Smooth muscle cell of the brain vasculature (primary cell): ENCODE measurements at regions not wholly inside any gene's neighbourhood (a gene's known extent, or its start where the extent isn't known, plus 50 kb on each side); places are given as distances from the start of the nearest gene placed in this dataset.

ENCODE experiments used
- DNase-seq: peaks from one replicate; pipeline ENCODE4 v3.0.0-alpha.2; 2012; ENCODE audit warnings: low read depth, low spot score

GRCh38 chr10:58932577-58933314, 243.7 kb upstream of the PHYHIPL start:
- DNase-seq: no peak

DNA sequence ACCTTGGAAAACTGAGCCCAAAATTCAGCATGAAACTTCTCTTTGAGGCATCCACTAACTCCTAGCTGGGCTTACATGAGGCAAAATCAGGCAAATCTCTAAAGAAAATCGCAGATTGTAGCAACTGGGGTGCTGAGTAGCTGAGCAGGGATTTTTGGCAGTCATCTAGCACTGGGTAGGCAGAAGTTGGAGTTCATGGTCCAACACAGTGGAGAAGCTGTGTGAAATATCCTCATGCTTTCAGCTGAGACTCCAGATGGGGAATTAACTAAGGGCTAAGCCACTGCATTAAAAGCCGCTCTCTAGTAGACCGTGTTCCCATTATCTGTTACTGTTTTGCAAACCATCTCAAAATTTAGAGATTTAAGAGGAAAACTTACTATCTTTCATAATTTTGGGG, 240.1 kb upstream of the PHYHIPL start:
- no peak for DNase-seq

DNA sequence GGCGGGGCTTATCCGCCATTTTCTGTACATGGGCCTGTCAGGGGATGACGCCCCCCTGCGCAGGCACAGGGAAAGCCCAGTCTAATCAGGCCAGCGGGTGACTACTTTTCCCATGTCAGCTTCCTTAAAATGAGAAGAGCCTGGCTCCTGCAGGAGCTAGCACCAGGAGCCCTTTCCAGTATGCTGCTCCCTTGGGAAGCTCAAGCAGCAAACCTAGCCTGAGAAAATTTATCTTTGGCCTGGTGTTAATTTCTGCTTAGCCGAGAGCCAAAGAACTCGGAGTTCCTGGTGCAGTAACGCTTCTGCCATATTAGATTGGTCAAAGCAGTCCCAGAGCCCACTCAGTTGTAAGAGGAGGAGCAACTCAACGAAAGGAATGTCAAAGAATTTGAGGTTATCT, 239.0 kb upstream of the PHYHIPL start:
- DNase-seq: no peak

DNA sequence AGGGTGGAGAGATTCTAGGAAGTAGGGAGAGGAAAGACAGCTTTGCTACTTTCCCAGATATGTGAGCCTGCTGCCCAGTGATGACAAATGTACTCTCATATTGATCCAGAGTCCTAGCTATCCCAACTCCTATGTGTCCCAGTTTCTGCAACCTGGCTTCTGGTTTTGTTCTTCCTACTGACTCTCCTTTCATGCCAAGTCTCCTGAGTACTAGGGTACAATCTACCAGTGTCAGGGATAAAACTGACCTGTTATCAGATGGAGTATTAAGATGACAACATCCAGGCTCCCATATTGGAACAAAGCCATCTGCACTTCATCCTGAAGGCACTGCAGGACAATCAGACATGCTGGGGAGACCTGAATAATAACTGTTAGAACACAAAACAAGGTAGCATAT, 233.7 kb upstream of the PHYHIPL start:
- no peak for DNase-seq

- DNase-seq: no peak
Observed at GRCh38 chr10:58943256-58943890, 233.1 kb upstream of the PHYHIPL start.

GRCh38 chr10:58943960-58944359, 232.5 kb upstream of the PHYHIPL start:
- no peak for DNase-seq

GRCh38 chr10:58948303-58948702, 228.1 kb upstream of the PHYHIPL start:
- no peak for DNase-seq

DNA sequence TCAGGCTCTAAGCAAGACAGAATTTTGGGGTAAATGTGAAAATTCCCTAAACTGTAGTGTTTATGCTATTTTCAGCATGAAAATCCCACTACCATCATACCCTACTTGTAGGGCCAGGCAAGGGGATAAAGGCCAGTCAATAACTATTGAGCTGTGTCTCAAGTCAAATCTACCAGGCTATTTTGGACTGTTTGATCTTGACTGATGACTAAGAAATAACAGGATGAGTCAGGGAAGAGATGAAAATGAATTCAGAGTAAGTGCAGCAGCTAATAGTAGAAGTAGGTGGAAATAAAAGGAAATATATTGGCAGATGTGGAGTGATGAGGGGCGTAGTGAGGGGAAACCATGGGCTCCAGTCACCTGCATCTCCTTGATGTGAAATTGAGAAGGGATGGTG, 225.8 kb upstream of the PHYHIPL start:
- no peak for DNase-seq

DNA sequence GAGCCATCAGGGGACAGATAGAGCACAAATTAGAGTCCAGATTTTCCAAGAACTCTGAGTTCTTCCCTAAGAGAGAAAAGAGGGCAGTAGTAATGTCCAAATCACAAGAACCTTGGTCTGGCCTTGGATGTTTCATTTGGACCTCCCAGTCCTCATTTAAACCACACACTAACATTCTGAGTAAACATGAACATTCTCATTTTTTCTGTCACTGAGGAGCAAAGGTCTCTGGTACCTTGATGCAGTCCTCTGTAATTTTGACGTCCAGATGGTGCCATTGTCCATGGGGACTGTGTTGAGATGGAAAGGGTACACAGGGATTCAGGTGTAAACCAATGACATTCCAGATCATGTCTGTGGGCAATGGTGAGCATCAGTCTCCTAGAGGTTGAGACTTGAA, 225.4 kb upstream of the PHYHIPL start:
- DNase-seq: no peak

- DNase-seq: no peak
Observed at GRCh38 chr10:58951746-58952145, 224.7 kb upstream of the PHYHIPL start.

- DNase-seq: no peak
Observed at GRCh38 chr10:58952162-58952601, 224.3 kb upstream of the PHYHIPL start.

GRCh38 chr10:58952747-58953466, 223.5 kb upstream of the PHYHIPL start:
- DNase-seq: peak; percentile 20

- no peak for DNase-seq
Observed at GRCh38 chr10:58954178-58954577, 222.3 kb upstream of the PHYHIPL start.

DNA sequence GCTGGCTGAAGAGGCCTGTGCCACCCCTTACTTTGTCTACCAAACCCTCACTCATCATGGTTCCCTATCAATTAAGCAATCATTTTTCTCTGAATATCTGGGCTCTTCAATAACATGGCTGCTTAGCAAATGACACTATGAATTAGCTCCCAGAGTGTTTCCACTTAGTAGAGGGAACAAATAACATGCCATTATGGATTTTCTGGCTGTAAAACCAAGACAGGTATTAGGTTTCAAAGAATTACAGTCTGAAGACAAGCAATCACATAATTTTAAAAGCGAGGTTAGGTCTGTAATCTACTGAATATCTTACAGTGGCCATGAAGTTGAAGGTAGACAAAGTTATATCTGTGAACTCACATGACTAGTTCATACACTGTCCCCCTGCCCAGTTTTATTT, 220.8 kb upstream of the PHYHIPL start:
- DNase-seq: no peak

GRCh38 chr10:58956926-58957325, 219.5 kb upstream of the PHYHIPL start:
- no peak for DNase-seq

GRCh38 chr10:58957517-58957916, 218.9 kb upstream of the PHYHIPL start:
- DNase-seq: no peak

DNA sequence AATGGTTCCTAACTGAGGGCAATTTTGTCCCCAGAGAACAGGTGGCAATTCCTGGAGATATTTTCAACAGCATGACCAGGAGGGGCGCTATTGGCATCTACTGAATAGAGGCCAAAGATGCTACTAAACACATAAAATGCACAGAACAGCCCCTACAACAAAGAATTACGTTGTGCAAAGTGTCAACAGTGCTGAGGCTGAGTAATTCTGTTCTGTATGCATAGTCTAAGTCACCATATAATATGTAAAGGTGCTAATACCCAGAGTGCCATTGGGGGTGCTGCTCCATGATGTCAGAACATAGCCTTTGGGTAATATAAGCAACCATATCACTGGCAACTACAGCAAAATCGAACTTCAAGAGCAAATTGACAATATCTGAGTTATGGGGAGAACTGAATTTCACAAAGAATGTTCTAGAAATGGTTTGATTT, 213.3 kb upstream of the PHYHIPL start:
- no peak for DNase-seq

DNA sequence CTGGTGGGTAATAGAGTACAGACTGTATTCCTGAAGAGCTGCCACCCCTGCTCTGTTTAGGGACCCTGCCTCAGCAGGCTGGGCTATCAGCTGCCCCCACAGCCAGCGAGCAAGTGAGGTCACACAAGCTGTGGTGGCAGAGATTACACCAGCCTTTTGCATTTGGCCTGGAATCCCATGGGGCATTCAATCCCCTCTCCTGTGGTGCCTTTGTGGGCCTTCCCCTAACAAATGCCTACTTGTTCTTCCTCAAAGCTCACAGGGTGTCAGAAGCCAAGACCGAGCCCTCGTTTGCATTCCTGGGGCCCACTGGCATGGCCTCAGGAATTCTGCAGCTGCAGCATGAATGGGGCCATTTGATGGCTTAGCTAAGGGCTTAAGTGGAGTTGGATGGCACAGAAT, 212.7 kb upstream of the PHYHIPL start:
- DNase-seq: no peak

DNA sequence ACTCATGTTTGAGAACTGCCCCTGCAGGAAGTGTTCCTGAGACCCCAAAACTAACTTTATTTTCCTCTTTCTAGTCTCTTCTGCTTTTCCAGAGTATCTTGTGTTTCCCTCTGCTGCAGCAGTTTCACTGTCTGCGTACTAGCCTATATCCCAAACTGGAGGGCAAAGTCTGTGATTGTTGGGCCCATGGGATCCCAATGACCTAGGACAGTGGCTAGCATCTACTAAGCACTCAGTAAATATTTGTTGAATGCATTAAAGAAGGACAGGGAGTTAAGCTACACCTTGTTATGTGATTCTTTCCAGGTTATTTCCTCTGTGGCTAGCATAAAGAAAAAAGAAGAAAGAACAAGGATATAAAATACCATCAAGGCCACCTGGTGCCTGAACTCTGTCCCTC, 210.6 kb upstream of the PHYHIPL start:
- no peak for DNase-seq

DNA sequence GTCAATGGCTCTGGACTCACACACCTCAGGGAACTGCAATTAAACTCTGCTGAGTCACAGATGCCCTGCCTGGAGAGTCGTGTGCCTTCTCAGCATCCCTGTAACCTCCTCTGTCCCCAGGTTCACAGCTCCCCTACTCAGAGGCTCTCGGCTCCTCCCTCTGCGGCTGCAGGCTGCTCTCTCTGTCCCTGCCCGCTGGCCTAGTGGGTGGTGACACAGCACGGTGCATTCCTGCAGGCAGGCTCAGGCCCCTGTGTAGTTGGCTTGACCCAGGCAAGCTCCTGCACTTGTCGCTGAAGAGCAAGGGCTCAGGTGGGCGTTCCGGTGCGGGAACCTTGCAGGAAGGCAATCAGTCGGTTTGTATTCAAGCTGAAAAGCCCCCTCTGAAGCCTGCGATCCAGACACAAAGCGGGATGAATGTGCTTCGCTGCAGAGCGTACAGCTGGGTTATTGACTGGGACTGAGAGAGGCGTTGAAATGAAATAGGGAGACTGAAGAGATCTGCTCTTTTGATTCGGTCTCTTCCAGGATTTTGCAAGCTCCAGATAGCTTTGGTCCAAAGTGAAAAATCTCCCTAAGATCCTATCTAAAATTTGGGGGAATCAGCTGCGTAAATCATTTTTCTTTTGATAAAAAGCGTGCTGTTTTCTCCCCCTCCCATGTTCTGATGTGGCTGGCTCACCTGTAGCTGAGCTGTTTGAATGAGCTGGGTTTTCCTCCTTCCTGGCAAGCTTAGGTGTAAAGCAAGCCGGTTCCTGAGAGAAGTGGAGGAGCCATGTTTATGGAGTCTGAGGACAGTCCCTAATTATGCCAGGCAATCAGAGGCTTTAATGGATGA, 208.7 kb upstream of the PHYHIPL start:
- no peak for DNase-seq

- DNase-seq: no peak
Observed at GRCh38 chr10:58968389-58968755, 208.1 kb upstream of the PHYHIPL start.

DNA sequence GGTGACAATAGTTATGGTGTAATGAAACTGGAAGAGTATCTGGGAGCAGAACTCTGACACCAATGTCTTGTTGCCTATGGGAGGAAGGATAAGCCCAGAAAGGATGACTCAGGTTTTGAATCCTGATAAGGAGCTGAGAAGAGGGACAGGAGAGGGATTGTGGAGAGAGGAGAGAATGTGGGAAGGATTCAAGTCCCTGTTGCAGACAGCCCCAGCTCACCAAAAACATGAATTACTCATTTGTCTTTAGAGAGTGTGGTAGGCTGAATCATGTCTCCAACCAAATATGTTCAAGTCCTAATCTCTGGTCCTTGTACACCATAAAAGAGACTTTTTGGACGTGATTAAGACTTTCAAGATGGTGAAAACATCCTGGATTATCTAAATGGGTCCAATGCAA, 206.9 kb upstream of the PHYHIPL start:
- no peak for DNase-seq
